Endothelial cell of umbilical vein (primary cell): ENCODE measurements at regions not wholly inside any gene's neighbourhood (a gene's known extent, or its start where the extent isn't known, plus 50 kb on each side); places are given as distances from the start of the nearest gene placed in this dataset.
"Not testable (repeated sequence)": the region's sequence is repeated elsewhere in the genome, so short reads cannot be mapped to it uniquely, and the experiment has no call there.

Experiments used
- BruUV-seq: library from RNA; stranded (reverse); fragments of 400-500 nt; replicated peaks from 2 replicates; lab custom pipeline; 2021; lab: Mats Ljungman, UMichigan
- CTCF ChIA-PET: fragments of 300-600, 350-600 bp; sonication (Branson Sonifier 250); formaldehyde crosslinking; loops from one replicate; lab custom pipeline; 2021; ENCODE audit warnings: antibody characterized with exemption, inconsistent platforms; lab: Charles Lee
- POLR2A ChIA-PET: fragments of 300-600, 350-600 bp; sonication (Branson Sonifier 250); formaldehyde crosslinking; loops from one replicate; lab custom pipeline; 2021; ENCODE audit warnings: antibody characterized with exemption, inconsistent platforms; lab: Charles Lee
- DNase-seq: peaks from one replicate; pipeline ENCODE4 v3.0.0-alpha.2; 2011; ENCODE audit warnings: low read depth, low spot score
- FAIRE-seq: peaks from 2 replicates; lab custom pipeline; 2011; peaks lifted over from hg19 to GRCh38; lab: Jason Lieb, UNC
- H2AFZ ChIP-seq: 2 replicates; pipeline ENCODE4 v1.6.0; 2012; ENCODE audit warnings: low read depth, low read length, control low read depth, inconsistent platforms
- H3K27ac ChIP-seq: 2 replicates; pipeline ENCODE4 v1.5.1; 2011; ENCODE audit warnings: low read depth, mild to moderate bottlenecking, control low read depth, low read length, moderate library complexity; ENCODE audit not compliant: insufficient read depth
- H3K27me3 ChIP-seq, 2 experiments: 2 replicates each; pipeline versions ENCODE4 v1.6.0 to v1.6.1; 2011; ENCODE audit warnings: low read length in 2 of 2, mixed read lengths in 1 of 2; ENCODE audit not compliant: control insufficient read depth in 2 of 2, insufficient read depth in 2 of 2
- H3K36me3 ChIP-seq, 2 experiments: 2 replicates in 1 of 2; 3 replicates in 1 of 2; pipeline ENCODE4 v1.5.1; 2011; ENCODE audit warnings: low read length in 2 of 2, mild to moderate bottlenecking in 1 of 2, moderate library complexity in 1 of 2; ENCODE audit not compliant: control insufficient read depth in 2 of 2, insufficient read depth in 2 of 2; ENCODE audit errors: extremely low read depth in 1 of 2
- H3K4me1 ChIP-seq: 3 replicates; pipeline ENCODE4 v1.5.1; 2011; ENCODE audit warnings: mild to moderate bottlenecking, low read length; ENCODE audit not compliant: control insufficient read depth, insufficient read depth; ENCODE audit errors: extremely low read depth
- H3K4me2 ChIP-seq: 2 replicates; pipeline ENCODE4 v1.6.1; 2011; ENCODE audit warnings: low read length, control low read depth, mixed read lengths; ENCODE audit not compliant: insufficient read depth
- H3K4me3 ChIP-seq, 3 experiments: fragments of 200-600 bp in 1 of 3; sonication (generic), shearing (Covaris generic) in 1 of 3; replicated peaks in 1 of 3; 2 replicates each; pipeline ENCODE4 v1.5.1; 2011 to 2016; ENCODE audit warnings: control low read depth in 3 of 3, low read length in 3 of 3, mild to moderate bottlenecking in 2 of 3, inconsistent platforms in 1 of 3, low read depth in 1 of 3, moderate library complexity in 1 of 3; ENCODE audit not compliant: insufficient read depth in 1 of 3
- H3K79me2 ChIP-seq: 2 replicates; pipeline ENCODE4 v1.6.0; 2012; ENCODE audit warnings: low read length, inconsistent platforms; ENCODE audit not compliant: control insufficient read depth, insufficient read depth
- H3K9ac ChIP-seq: replicated peaks from 2 replicates; pipeline ENCODE3; 2011; ENCODE audit warnings: low read length, control low read depth; ENCODE audit not compliant: insufficient read depth; ENCODE audit errors: extremely low read depth
- H3K9me1 ChIP-seq: replicated peaks from 3 replicates; pipeline ENCODE4 v1.6.0; 2011; ENCODE audit warnings: mild to moderate bottlenecking, low read length; ENCODE audit not compliant: control insufficient read depth, insufficient read depth; ENCODE audit errors: extremely low read depth
- H3K9me3 ChIP-seq: replicated peaks from 2 replicates; pipeline ENCODE4 v1.5.1; 2012; ENCODE audit warnings: low read length, inconsistent platforms; ENCODE audit not compliant: control insufficient read depth, insufficient read depth
- H4K20me1 ChIP-seq: replicated peaks from 2 replicates; pipeline ENCODE3; 2011; ENCODE audit warnings: mild to moderate bottlenecking, low read length; ENCODE audit not compliant: control insufficient read depth, insufficient read depth; ENCODE audit errors: extremely low read depth
- CTCF ChIP-seq, 2 donors: IDR thresholded peaks; 1 replicate in 1 of 2; 2 replicates in 1 of 2; pipeline ENCODE4 v1.5.1; 2011; ENCODE audit warnings: low read length in 2 of 2, mild to moderate bottlenecking in 2 of 2, moderate library complexity in 2 of 2, control low read depth in 1 of 2, inconsistent platforms in 1 of 2, low read depth in 1 of 2; ENCODE audit not compliant: insufficient read depth in 1 of 2; ENCODE audit errors: extremely low read depth in 1 of 2
- EZH2 ChIP-seq: IDR thresholded peaks from 2 replicates; pipeline ENCODE4 v1.6.1; 2012; ENCODE audit warnings: borderline replicate concordance, low read depth, mild to moderate bottlenecking, moderate library complexity, low read length, inconsistent platforms; ENCODE audit not compliant: severe bottlenecking
- FOS ChIP-seq: IDR thresholded peaks from 2 replicates; pipeline ENCODE4 v1.6.1; 2011; ENCODE audit warnings: mild to moderate bottlenecking, low read length, moderate library complexity, borderline replicate concordance; ENCODE audit not compliant: insufficient read depth
- GATA2 ChIP-seq: IDR thresholded peaks from 2 replicates; pipeline ENCODE4 v1.7.0; 2011; ENCODE audit warnings: low read depth, mild to moderate bottlenecking, moderate library complexity, mixed read lengths, low read length; ENCODE audit not compliant: insufficient read length, insufficient read depth
- JUN ChIP-seq: IDR thresholded peaks from 2 replicates; pipeline ENCODE4 v1.6.1; 2011; ENCODE audit warnings: borderline replicate concordance, low read depth; ENCODE audit not compliant: insufficient read length, insufficient read depth
- MAX ChIP-seq: IDR thresholded peaks from 2 replicates; pipeline ENCODE4 v1.6.1; 2011; ENCODE audit not compliant: insufficient read depth, insufficient read length
- MYC ChIP-seq: IDR thresholded peaks from one replicate; pipeline ENCODE4 v1.6.1; 2011; ENCODE audit warnings: mild to moderate bottlenecking, low read depth, low read length
- POLR2A ChIP-seq: IDR thresholded peaks from 2 replicates; pipeline ENCODE4 v1.6.1; 2012; ENCODE audit warnings: low read depth, mild to moderate bottlenecking, control low read depth, low read length
- dilution Hi-C: fragments of 300-500 bp; cut with MboI; formaldehyde crosslinking; loops from one replicate; pipeline ENCODE4 v1.15.0; 2019; ENCODE audit warnings: low sequenced_read_pairs; ENCODE audit not compliant: extremely low pct_ligation_motif_present
- intact Hi-C: fragments of 100-400 bp; cut with micrococcal nuclease; formaldehyde crosslinking; loops from one replicate; pipeline ENCODE4 v1.10.0; 2022

GRCh38 chr9:102911185-102911584 lies 83.9 kb upstream of the CYLC2 start:
- no TSS peak for BruUV-seq
- TF ChIP-seq FOS (no peak), EZH2 (no peak), GATA2 (no peak), JUN (no peak), CTCF (IDR thresholded peaks at IDR 0.05; ENCODE audit: extremely low read depth in 1 of 2, insufficient read depth in 1 of 2, low read depth in 1 of 2, low read length in 2 of 2) (no peak), POLR2A (no peak), MYC (no peak), MAX (no peak)
- POLR2A ChIA-PET, result no interaction called here
- Histone ChIP-seq H3K36me3 (no peaks in the 10 kb centered on the region), H3K9me3 (peaks cover 2% of the 10 kb centered on the region), H3K79me2 (no peaks in the 10 kb centered on the region), H3K9ac (no peak overlapping the region), H3K4me1 (no peaks in the 10 kb centered on the region), H3K27ac (no peak overlapping the region), H2AFZ (no peak overlapping the region), H3K27me3 (no peaks in the 10 kb centered on the region), H3K9me1 (no peaks in the 10 kb centered on the region), H4K20me1 (no peaks in the 10 kb centered on the region), H3K4me3 (no peak overlapping the region), H3K4me2 (no peak overlapping the region)
- CTCF ChIA-PET, result no interaction called here
- FAIRE-seq (no peak), DNase-seq (no peak)
- dilution Hi-C loops (no loop called here), intact Hi-C loops (no loop called here)

GRCh38 chr9:102905795-102906194 lies 89.3 kb upstream of the CYLC2 start:
- H2AFZ ChIP-seq, intact Hi-C loops, H3K79me2 ChIP-seq, H3K9me1 ChIP-seq, BruUV-seq, POLR2A ChIA-PET, H3K27me3 ChIP-seq, FAIRE-seq, H4K20me1 ChIP-seq, H3K9ac ChIP-seq, DNase-seq, H3K4me3 ChIP-seq, H3K27ac ChIP-seq, dilution Hi-C loops, H3K36me3 ChIP-seq, H3K9me3 ChIP-seq, H3K4me1 ChIP-seq, H3K4me2 ChIP-seq, CTCF ChIA-PET: not testable (repeated sequence)
